ENCODE measurements at regions not wholly inside any gene's neighbourhood (a gene's known extent, or its start where the extent isn't known, plus 50 kb on each side); places are given as distances from the start of the nearest gene placed in this dataset.

DNA sequence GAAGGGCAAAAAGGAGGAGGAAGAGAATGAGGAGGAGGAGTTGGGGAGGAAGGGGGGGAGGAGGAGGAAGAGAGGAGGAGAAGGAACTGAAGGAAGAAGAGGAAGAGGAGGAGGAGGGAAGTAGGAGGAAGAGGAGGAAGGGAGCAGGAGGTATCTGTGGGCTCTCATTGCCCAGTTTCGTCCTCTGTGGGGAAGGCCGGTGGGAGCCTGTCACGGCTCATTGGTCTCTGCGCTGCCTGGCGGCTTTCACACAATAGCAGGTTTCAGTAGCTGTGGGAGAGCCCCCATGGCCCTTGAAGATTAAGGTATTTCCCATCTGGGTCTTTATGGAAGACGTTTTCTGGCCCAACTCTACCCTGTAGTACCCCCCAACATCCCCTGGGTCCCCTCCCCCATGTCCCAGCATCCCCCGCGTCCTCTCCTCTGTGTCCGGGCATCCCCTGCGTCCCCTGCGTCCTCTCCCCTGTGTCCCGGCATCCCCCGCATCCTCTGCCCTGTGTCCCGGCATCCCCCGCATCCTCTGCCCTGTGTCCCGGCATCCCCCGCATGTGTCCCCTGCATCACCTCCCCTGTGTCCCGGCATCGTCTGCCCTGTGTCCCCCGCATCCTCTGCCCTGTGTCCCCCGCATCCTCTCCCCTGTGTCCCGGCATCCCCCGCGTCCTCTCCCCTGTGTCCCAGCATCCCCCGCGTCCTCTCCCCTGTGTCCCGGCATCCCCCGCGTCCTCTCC, 278.2 kb upstream of the SFSWAP start:
- Histone ChIP-seq H4K5ac (ENCODE audit: insufficient read length, low read depth, low read length) (no peak overlapping the region), H2BK20ac (ENCODE audit: low read length) (no peak overlapping the region), H3K23ac (ENCODE audit: insufficient read length) (no peak overlapping the region), H3K14ac (ENCODE audit: insufficient read length) (no peak overlapping the region), H3K79me2 (ENCODE audit: control insufficient read depth in 1 of 2, insufficient read depth in 2 of 2, low read length in 2 of 2) (no peaks in the 10 kb centered on the region), H3K27me3 (replicated peaks in 1 of 4; ENCODE audit: control insufficient read depth in 3 of 4, extremely low read depth in 1 of 4, insufficient read depth in 3 of 4, low read length in 3 of 4) (peaks cover 0 to 4% (median 0%) of the 10 kb centered on the region in 4 experiments; a peak in 2 of 7 replicates), H3K79me1 (ENCODE audit: low read depth, low read length) (no peaks in the 10 kb centered on the region), H3K23me2 (ENCODE audit: low read depth, low read length) (no peaks in the 10 kb centered on the region), H3K18ac (ENCODE audit: extremely low read depth, low read length) (no peak overlapping the region), H3K4me2 (ENCODE audit: insufficient read depth in 1 of 2, low read depth in 2 of 2, low read length in 2 of 2) (no peak overlapping the region), H4K8ac (ENCODE audit: extremely low read depth, insufficient read depth, low read length) (no peak overlapping the region), H3K27ac (ENCODE audit: low read depth, low read length) (no peak overlapping the region), H3K56ac (replicated peaks; ENCODE audit: insufficient read length, low read depth, low read length) (no peak overlapping the region), H3K9me3 (ENCODE audit: insufficient read depth in 2 of 2, low read depth in 1 of 2, low read length in 1 of 2) (peaks cover 0 to 2% of the 10 kb centered on the region in 2 experiments; a peak in 1 of 4 replicates), H3K4me1 (replicated peaks in 1 of 4; ENCODE audit: control insufficient read depth in 3 of 4, insufficient read depth in 4 of 4, low read length in 3 of 4) (peaks cover 0 to 12% (median 5%) of the 10 kb centered on the region in 4 experiments; a peak in 3 of 7 replicates), H2AK5ac (ENCODE audit: low read depth, low read length) (no peak overlapping the region), H2BK15ac (ENCODE audit: low read length) (no peak overlapping the region), H3K4me3 (ENCODE audit: extremely low read depth in 1 of 4, insufficient read depth in 2 of 4, low read depth in 3 of 4, low read length in 4 of 4) (no peak overlapping the region), H2BK12ac (ENCODE audit: low read depth, low read length) (peak overlapping the region; percentile 77; the same call in 1 of the 2 replicates), H2AFZ (ENCODE audit: low read length) (no peak overlapping the region), H4K91ac (replicated peaks; ENCODE audit: insufficient read length, low read length) (no peak overlapping the region), H4K20me1 (replicated peaks in 1 of 2; ENCODE audit: control insufficient read depth in 1 of 2, insufficient read depth in 2 of 2, low read length in 2 of 2) (no peaks in the 10 kb centered on the region), H3K36me3 (ENCODE audit: control insufficient read depth in 2 of 4, insufficient read depth in 4 of 4, low read length in 3 of 4) (no peaks in the 10 kb centered on the region), H3K4ac (replicated peaks; ENCODE audit: insufficient read length, low read depth, low read length) (no peak overlapping the region), H3K9ac (replicated peaks in 1 of 4; ENCODE audit: extremely low read depth in 1 of 4, low read depth in 3 of 4, low read length in 3 of 4) (no peak overlapping the region), H2BK120ac (replicated peaks; ENCODE audit: low read depth, low read length) (no peak overlapping the region), H2BK5ac (ENCODE audit: low read depth, low read length) (no peak overlapping the region)
- ChIA-PET POLR2A (ENCODE audit: partially characterized antibody) (no interaction called here), CTCF (ENCODE audit: partially characterized antibody) (no interaction called here)
- 76% methylated on average over 5 of the region's 29 CpGs; no CpG with 5 or more reads in 1 of the 2 experiments for WGBS, 2 experiments (ENCODE audit: extremely low coverage in 1 of 2, insufficient coverage in 1 of 2, insufficient read length in 1 of 2, insufficient replicate concordance in 2 of 2, low coverage in 1 of 2, low lambda C conversion rate in 2 of 2, missing lambda C conversion rate in 1 of 2)
- no peak for FAIRE-seq
- no peak for DNase-seq (ENCODE audit: low read depth in 1 of 2, low spot score in 2 of 2)
- TF ChIP-seq KDM1A (IDR thresholded peaks at IDR 0.05; ENCODE audit: borderline replicate concordance, low read length): no peak

Data from H1 (cell line).